ENCODE measurements at regions not wholly inside any gene's neighbourhood (a gene's known extent, or its start where the extent isn't known, plus 50 kb on each side); places are given as distances from the start of the nearest gene placed in this dataset.

DNA sequence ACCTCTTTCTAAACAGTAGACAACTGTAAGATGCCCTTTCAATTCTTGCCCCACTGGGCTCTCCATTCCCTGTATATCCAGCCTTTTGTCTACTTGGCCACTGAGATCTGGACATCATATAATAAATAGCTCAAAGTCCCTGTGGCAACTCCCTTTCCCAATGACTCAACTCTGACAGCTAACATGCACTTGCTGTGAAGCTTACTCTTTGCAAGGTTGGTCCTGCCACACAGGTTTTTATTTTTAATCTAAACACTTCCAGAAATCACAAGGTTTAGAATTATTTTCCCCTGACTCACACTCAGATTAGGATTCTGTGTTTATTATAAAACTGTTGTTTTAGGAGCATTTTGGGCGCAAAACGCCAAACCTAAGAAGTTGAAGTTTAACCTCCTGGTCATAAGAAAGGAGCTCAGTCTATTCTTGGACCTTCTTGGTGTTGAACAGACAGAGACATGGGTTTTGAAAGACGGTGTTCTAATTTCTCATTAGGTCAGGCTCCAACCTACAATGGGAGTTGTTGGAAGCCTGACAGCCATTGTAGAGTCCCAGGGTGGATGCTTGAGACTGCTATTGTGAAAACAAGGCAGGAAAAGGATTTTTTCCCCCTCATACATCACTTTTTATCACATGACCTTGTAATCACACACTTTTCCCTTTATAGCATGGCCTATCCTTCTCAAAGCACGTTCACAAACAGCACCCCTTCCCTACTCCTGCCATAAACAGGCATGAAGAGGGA, 124.7 kb upstream of the SERPINE2 start:
- TF ChIP-seq MYC (IDR thresholded peaks at IDR 0.05; ENCODE audit: low read depth, low read length) (no peak), EZH2 (IDR thresholded peaks at IDR 0.05; ENCODE audit: borderline replicate concordance, low read depth, low read length, severe bottlenecking) (no peak), FOS (IDR thresholded peaks at IDR 0.05; ENCODE audit: borderline replicate concordance, insufficient read depth, low read length) (no peak), POLR2AphosphoS5 (IDR thresholded peaks at IDR 0.05; ENCODE audit: insufficient read depth, low read depth, low read length) (no peak), JUN (IDR thresholded peaks at IDR 0.05; ENCODE audit: borderline replicate concordance, insufficient read depth, insufficient read length, low read depth) (no peak), POLR2A (IDR thresholded peaks at IDR 0.05; ENCODE audit: low read depth, low read length) (no peak), GATA2 (IDR thresholded peaks at IDR 0.05; ENCODE audit: insufficient read depth, insufficient read length, low read depth, low read length) (no peak)
- TF ChIP-seq, protein P1, sequence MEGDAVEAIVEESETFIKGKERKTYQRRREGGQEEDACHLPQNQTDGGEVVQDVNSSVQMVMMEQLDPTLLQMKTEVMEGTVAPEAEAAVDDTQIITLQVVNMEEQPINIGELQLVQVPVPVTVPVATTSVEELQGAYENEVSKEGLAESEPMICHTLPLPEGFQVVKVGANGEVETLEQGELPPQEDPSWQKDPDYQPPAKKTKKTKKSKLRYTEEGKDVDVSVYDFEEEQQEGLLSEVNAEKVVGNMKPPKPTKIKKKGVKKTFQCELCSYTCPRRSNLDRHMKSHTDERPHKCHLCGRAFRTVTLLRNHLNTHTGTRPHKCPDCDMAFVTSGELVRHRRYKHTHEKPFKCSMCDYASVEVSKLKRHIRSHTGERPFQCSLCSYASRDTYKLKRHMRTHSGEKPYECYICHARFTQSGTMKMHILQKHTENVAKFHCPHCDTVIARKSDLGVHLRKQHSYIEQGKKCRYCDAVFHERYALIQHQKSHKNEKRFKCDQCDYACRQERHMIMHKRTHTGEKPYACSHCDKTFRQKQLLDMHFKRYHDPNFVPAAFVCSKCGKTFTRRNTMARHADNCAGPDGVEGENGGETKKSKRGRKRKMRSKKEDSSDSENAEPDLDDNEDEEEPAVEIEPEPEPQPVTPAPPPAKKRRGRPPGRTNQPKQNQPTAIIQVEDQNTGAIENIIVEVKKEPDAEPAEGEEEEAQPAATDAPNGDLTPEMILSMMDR (IDR thresholded peaks at IDR 0.05; ENCODE audit: extremely low read depth in 1 of 2, insufficient read depth in 1 of 2, low read depth in 1 of 2, low read length in 2 of 2) = no peak
- TF ChIP-seq, protein P2, sequence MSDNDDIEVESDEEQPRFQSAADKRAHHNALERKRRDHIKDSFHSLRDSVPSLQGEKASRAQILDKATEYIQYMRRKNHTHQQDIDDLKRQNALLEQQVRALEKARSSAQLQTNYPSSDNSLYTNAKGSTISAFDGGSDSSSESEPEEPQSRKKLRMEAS (IDR thresholded peaks at IDR 0.05; ENCODE audit: insufficient read depth, insufficient read length) = no peak
- no peak for FAIRE-seq
- CTCF ChIA-PET = interaction anchor here (1.2 kb wide), 1 partner anchor 170 kb away, joined by 3 read pairs; no protein-coding TSS in a partner anchor
- POLR2A ChIA-PET = no interaction called here
- no peaks in the 10 kb centered on the region for H3K9me1 ChIP-seq (replicated peaks; ENCODE audit: control insufficient read depth, extremely low read depth, insufficient read depth, low read length)
- no peak overlapping the region for H3K9ac ChIP-seq (replicated peaks; ENCODE audit: extremely low read depth, insufficient read depth, low read length)
- BruUV-seq (replicated peaks) = no TSS peak
- H3K36me3 ChIP-seq (ENCODE audit: control insufficient read depth in 2 of 2, extremely low read depth in 1 of 2, insufficient read depth in 2 of 2, low read length in 2 of 2) = no peaks in the 10 kb centered on the region
- H2AFZ ChIP-seq (ENCODE audit: low read depth, low read length) = no peak overlapping the region
- no peaks in the 10 kb centered on the region for H3K9me3 ChIP-seq (replicated peaks; ENCODE audit: control insufficient read depth, insufficient read depth, low read length)
- no peak overlapping the region for H3K4me2 ChIP-seq (ENCODE audit: insufficient read depth, low read length)
- H4K20me1 ChIP-seq (replicated peaks; ENCODE audit: control insufficient read depth, extremely low read depth, insufficient read depth, low read length) = no peaks in the 10 kb centered on the region
- dilution Hi-C loops (cut with MboI; ENCODE audit: extremely low pct_ligation_motif_present, low sequenced_read_pairs) = no loop called here
- no peak overlapping the region for H3K4me3 ChIP-seq (replicated peaks in 1 of 3; ENCODE audit: insufficient read depth in 1 of 3, low read depth in 1 of 3, low read length in 3 of 3)
- no peaks in the 10 kb centered on the region for H3K79me2 ChIP-seq (ENCODE audit: control insufficient read depth, insufficient read depth, low read length)
- DNase-seq (ENCODE audit: low read depth, low spot score) = peak; percentile 39
- no peak overlapping the region for H3K27ac ChIP-seq (ENCODE audit: insufficient read depth, low read depth, low read length)
- H3K27me3 ChIP-seq (ENCODE audit: control insufficient read depth in 2 of 2, insufficient read depth in 2 of 2, low read length in 2 of 2) = no peaks in the 10 kb centered on the region
- H3K4me1 ChIP-seq (ENCODE audit: control insufficient read depth, extremely low read depth, insufficient read depth, low read length) = no peaks in the 10 kb centered on the region
- intact Hi-C loops (cut with micrococcal nuclease) = no loop called here

Measured in endothelial cell of umbilical vein (primary cell).